NCI-H748 (cell line): ENCODE measurements at regions not wholly inside any gene's neighbourhood (a gene's known extent, or its start where the extent isn't known, plus 50 kb on each side); places are given as distances from the start of the nearest gene placed in this dataset.

Source experiments
- DNase-seq: peaks from one replicate; lab custom pipeline; 2025; ENCODE audit not compliant: unreplicated experiment; lab: John Stamatoyannopoulos, UW

DNA sequence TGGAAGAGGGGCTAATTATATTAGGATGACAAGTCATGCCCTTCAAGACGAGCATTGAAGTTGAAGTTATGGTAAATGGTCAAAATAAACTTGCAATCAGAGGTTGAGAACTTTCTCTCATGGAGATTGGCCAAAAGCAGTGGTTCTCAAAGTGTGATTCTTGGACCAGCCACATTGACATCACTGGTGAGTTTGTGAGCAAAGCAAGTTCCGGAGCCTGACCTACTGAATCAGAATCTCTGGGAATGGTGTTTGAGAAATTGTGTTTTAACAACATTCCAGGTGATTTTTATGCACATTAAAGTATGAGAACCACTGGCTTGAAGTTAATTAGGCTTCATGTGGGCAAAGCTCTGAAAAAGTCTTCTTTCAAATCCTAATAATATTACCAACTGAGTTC, 403.5 kb downstream of the ZSWIM6 start:
- DNase-seq = no peak

GRCh38 chr5:61735995-61736394, 403.9 kb downstream of the ZSWIM6 start:
- no peak for DNase-seq

- no peak for DNase-seq
These were observed 405.4 kb downstream of the ZSWIM6 start for GRCh38 chr5:61737301-61737963.

DNA sequence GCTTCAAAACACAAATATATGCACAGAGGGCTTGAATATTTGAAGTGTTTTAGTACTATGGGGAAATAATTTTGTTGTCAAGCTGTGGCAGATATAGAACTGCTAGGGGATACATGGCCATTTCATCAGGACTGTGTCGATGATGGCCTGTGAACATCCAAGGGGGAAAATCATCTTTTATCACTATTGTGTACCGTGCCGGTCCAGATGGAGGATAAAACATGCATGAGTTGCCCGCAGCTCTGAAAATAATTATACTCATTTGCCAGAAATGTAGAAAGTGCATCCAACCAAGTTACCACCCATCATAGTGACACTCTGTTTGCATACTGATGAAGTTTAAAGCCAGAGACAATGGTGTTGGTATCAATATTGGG, 405.9 kb downstream of the ZSWIM6 start:
- DNase-seq = no peak

- no peak for DNase-seq
These were observed 406.4 kb downstream of the ZSWIM6 start for GRCh38 chr5:61738446-61738845.

- peak; percentile 70 for DNase-seq
These were observed 412.9 kb downstream of the ZSWIM6 start for GRCh38 chr5:61744690-61745619.

DNA sequence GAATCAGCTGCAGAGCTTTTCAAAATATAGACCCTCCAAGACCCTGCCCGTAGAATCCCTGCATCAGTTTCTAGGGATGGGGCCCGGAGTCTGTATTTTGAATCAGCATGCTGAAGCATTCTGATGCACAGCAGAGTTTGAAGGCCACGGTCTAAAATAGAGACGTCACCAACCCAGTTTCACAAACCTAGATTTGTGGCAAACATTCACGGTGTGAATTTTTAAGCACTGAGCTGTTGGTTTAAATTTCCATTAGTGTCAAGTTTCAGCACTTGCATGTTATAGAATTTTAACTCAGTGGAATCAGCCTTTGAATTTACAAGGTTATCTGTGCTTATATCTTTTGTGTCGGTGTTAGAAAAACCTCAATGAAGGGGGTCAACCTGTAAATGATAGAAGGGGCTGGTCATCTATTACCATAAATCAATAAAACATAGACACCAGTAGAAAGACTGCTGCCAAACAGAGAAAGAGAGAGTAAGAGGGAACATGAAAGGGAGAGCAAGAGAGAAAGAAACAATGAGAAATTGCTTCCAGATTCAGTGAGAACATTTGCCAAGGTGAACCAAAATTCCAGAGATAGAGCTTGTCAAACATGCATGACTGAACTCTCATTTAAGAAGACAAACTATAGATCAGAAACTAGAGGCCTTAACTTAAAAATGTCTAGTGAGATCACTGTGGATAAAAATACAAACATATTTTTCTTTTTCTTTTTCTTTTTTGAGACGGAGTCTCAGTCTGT, 414.9 kb downstream of the ZSWIM6 start:
- no peak for DNase-seq

DNA sequence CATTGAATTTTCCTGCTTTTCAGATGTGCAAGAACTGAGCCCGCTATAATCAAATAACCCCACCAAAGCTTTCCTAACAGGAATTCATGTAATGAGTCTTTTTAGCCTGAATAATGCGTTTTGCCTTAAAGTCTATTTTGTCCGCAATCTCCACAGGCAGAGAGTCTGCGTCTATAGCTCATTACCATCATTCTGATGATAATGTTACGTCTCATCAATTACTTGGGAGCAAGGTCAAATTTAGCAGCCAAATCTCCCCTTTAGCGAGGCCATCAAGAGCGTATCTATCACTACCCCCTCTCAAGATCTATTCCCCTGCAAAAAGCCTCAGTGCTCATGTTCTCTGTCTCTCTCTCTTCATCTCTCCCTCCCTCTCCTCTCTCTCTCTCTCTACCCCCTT, 416.1 kb downstream of the ZSWIM6 start:
- DNase-seq = no peak

DNA sequence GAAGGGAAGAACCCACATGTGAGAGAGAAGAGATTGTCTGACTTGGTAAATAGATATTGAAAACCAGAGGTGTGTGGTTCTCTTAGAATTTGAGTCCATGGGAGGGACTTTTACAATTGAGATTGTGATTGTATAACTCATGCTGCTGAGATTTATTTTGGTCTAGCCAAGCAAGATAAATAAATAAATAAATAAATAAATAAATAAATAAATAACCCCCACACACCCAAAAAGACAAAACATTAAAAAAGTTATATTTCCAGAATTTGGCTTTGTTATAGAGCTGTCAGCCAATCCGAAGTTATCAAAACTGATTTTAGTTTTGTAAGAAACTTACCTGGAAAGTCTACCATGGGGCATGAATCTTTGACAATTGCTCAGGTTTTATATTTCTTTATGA, 416.6 kb downstream of the ZSWIM6 start:
- no peak for DNase-seq

DNA sequence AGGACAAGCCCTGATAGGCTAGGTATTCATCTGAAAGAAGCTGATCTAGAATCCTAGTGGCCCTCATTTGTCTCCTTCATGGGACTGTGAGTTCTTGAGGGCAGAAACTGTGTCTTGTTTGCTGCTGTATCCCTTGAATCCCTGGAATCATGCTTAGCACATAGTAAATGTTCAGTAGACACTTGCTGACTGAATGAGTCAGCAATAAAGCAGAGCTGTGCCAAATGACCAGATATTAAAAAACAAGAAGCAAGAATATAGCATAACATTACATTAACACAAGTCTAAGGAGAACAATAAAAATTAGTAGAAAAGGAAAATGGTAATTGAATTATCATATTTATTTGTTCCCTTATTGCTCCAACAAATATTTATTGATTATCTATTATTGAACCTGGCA, 420.5 kb downstream of the ZSWIM6 start:
- no peak for DNase-seq

DNA sequence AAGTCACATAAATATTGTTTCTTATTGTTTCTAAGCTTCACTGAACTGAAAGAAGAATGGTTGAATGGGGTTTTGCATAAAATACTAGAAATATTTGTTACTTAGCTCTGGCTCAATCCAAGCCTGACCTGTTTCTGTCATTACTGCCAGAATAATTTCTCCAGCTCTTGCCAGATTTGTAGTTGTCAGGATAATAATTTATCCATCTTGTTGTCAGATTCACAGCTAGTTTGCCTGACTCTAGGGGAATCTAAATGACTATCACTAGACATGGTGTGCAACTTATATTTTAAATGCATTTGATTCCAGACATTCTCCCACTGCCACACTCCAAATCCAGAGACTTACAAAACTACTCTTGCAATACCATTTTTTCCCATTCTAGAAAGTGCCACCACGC, 422.7 kb downstream of the ZSWIM6 start:
- DNase-seq = no peak

DNA sequence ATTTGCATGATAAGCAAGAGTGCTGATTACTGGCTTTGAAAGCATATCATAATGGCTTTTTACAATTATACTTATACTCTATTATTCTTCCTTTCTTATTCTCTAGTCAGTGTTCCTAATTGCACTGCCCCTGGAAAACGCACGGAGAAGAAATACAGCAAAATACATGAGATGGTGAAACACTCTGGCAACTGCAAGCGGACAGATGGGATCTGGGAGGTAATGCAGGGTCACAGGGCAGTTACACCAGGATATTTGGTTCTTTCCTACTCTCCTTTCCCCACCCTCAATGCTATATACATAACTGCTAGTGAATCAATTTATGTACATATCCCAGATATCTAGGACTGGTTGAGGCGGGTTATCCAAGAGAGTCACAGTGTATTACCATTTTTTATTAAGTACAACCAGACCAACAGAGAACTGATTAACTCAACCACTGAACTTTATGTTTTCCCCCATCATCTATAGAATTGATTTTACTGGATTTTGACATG, 423.7 kb downstream of the ZSWIM6 start:
- no peak for DNase-seq

GRCh38 chr5:61758711-61759110, 426.7 kb downstream of the ZSWIM6 start:
- DNase-seq = peak; percentile 12

DNA sequence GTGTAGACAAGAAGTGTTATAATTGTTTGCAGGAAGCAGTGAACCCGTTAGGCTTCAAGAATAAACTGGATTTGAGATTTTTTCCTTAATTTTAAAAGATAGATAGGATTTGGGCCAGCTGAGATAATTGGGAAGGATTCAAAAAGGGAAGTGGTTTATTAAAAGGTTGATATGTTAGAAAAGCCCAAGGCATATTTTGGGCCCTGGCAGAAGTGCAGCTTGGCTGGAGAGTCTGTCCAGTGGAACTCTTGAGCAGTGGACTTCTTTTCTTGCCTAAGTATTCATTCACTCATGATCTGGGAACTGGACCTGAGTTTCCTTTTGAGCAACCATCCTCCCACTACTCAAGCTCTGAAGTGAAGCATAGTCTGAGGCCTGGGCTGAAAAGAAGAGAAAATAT, 433.4 kb downstream of the ZSWIM6 start:
- DNase-seq = no peak

DNA sequence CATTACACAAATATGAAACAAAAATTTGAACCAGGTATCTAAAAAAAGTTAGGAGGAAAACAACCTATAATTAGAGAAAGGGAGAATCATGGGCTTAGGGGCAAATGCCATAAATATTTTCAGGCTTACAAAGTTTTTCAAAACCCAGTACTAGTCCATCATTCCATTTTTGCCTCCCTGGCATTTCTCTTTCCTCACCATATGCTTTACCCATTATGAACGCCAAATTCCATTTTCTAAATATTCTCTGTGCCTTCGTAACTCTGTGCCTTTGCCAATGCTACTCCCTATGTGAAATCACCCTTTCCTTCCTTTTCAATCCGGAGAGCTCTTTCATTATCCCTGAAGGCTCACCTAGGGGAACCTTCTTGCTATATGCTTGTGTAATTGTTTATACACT, 434.1 kb downstream of the ZSWIM6 start:
- no peak for DNase-seq

- DNase-seq = peak; percentile 57
These were observed 435.4 kb downstream of the ZSWIM6 start for GRCh38 chr5:61767231-61768080.

DNA sequence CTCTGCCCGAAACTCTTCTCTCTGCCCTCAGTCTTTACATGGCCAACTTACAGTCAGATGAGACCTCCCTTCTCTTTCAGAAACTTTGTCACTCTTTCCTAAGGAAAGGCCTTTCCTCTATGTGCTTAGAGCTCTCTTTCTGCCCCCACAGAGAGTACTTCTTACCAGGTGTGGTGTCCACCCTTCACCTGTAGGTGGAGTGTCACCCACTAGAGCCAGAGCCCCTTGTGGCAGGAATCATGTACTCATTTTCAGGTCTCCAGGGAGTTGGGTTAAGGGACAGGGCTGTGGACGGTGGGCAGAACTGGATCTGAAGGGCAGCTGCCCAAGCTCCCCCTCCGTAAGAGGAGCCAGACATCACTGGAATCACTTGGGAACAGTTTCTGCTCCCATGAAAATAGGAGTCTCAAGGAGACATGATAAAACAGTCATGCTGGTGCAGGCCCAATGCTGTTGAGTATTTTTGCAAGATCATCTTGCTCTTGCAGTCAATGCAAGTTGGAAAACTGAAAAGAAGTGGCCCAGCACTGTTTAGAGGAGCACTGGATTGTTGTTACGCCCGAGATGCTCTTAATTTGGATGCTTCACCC, 436.7 kb downstream of the ZSWIM6 start:
- DNase-seq = peak; percentile 64

- DNase-seq = no peak
These were observed 439.0 kb downstream of the ZSWIM6 start for GRCh38 chr5:61771062-61771461.

GRCh38 chr5:61771808-61772207, 439.8 kb downstream of the ZSWIM6 start:
- no peak for DNase-seq

DNA sequence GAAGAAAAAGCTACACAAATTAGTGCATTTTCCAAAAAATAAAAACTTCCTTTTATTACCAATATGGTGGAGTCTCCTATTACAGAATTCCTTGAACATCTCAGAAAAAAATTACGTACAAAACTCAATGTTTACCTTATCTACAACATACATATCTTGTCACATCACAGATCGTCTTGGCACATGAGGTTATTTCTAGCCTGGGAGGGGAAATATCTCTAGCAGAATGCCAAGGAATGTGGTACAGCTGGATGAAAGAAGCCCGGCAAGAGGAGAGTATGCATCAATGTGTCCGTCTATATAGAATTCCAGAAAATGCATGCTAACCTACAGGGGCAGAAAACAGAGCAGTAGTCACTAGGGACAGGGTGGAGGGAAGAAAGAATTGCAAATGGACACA, 443.8 kb downstream of the ZSWIM6 start:
- no peak for DNase-seq
